ENCODE measurements at regions not wholly inside any gene's neighbourhood (a gene's known extent, or its start where the extent isn't known, plus 50 kb on each side); places are given as distances from the start of the nearest gene placed in this dataset.
"Not testable (repeated sequence)": the region's sequence is repeated elsewhere in the genome, so short reads cannot be mapped to it uniquely, and the experiment has no call there.

DNA sequence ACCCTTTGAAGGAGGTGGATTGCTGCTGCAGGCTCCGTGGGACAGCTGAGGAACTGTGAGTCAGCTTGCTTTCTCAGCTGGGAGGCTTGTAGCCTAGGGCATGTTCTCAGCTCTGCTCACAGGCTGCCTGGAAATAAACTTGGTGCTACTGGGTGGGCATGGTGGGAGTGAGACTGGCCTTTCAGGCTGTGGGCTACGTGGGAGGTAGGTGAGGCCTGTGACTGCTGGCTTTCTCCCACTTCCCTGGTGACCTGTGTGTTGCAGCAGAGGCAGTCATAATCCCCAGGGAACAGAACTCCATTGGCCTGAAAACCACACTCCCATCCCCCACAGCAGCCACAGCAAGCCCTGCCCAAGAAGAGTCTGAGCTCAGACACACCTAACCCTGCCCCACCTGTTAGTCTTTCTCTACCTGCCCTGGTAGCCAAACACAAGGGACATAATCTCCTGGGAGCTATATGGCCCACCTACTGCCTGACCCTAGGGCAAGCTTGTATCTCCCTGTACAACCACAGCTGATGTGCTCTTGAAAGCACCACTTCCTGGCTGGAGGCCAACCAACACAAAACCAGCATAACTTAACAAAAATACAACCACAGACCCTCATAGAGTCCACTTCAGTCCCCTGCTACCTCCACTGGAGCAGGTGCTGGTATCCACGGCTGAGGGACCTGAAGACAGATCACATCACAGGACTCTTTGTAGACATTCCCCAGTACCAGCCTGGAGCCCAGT is 236.5 kb downstream of the SQOR start:
- TF ChIP-seq EZH2phosphoT487 (IDR thresholded peaks at IDR 0.05; ENCODE audit: borderline replicate concordance, low read depth, low read length), result no peak
- TF ChIP-seq, protein P1, sequence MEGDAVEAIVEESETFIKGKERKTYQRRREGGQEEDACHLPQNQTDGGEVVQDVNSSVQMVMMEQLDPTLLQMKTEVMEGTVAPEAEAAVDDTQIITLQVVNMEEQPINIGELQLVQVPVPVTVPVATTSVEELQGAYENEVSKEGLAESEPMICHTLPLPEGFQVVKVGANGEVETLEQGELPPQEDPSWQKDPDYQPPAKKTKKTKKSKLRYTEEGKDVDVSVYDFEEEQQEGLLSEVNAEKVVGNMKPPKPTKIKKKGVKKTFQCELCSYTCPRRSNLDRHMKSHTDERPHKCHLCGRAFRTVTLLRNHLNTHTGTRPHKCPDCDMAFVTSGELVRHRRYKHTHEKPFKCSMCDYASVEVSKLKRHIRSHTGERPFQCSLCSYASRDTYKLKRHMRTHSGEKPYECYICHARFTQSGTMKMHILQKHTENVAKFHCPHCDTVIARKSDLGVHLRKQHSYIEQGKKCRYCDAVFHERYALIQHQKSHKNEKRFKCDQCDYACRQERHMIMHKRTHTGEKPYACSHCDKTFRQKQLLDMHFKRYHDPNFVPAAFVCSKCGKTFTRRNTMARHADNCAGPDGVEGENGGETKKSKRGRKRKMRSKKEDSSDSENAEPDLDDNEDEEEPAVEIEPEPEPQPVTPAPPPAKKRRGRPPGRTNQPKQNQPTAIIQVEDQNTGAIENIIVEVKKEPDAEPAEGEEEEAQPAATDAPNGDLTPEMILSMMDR (conservative IDR thresholded peaks at IDR 0.05; ENCODE audit: low read length), result no peak
- no TSS peak for BruUV-seq (replicated peaks)
- CTCF ChIA-PET (ENCODE audit: unreplicated experiment), result no interaction called here

DNA sequence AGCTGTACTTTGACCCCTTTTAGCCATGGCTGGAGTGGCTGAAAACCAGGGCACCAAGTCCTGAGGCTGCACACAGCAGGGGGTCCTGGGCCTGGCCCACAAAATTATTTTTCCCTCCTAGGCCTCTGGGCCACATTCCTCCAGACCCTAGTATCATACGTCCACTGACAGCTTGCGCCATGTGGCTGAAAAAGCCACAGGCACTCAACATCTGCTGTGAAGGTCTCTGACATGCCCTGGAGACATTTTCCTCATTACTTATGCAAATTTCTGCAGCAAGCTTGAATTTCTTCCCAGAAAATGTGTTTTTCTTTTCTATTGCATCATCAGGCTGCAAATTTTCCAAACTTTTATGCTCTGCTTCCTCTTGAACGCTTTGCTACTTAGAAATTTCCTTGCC is 239.0 kb downstream of the SQOR start:
- CTCF ChIA-PET (ENCODE audit: unreplicated experiment), result no interaction called here
- POLR2A ChIA-PET, result no interaction called here
- no peaks in the 10 kb centered on the region for H3K36me3 ChIP-seq (ENCODE audit: insufficient read depth, low read length)
- no peak overlapping the region for H3K4me3 ChIP-seq (ENCODE audit: low read depth, low read length, poor library complexity, severe bottlenecking)
- BruUV-seq (replicated peaks), result no TSS peak
- intact Hi-C loops (cut with micrococcal nuclease; ENCODE audit: unreplicated experiment), result no loop called here
- no peak overlapping the region for H3K4me2 ChIP-seq (ENCODE audit: low read length)
- H2AFZ ChIP-seq (ENCODE audit: low read length), result no peak overlapping the region
- H3K9me3 ChIP-seq (ENCODE audit: low read length), result no peaks in the 10 kb centered on the region
- H4K20me1 ChIP-seq (ENCODE audit: insufficient read depth, low read length), result no peaks in the 10 kb centered on the region
- no peak overlapping the region for H3K27ac ChIP-seq (ENCODE audit: low read depth, low read length, poor library complexity, severe bottlenecking)
- 0 out of 2 replicates have a peak, but pooled peaks cover 3% of the 10 kb centered on the region for H3K9me2 ChIP-seq (ENCODE audit: insufficient read depth, low read length)
- no peaks in the 10 kb centered on the region for H3K79me2 ChIP-seq (ENCODE audit: insufficient read depth, low read depth, low read length)
- TF ChIP-seq, protein P1 (conservative IDR thresholded peaks at IDR 0.05; ENCODE audit: low read length), result no peak
- no peak for TF ChIP-seq EZH2phosphoT487 (IDR thresholded peaks at IDR 0.05; ENCODE audit: borderline replicate concordance, low read depth, low read length)
- no peaks in the 10 kb centered on the region for H3K4me1 ChIP-seq (ENCODE audit: insufficient read depth, low read length, poor library complexity, severe bottlenecking)
- DNase-seq (ENCODE audit: low spot score), result no peak

More for the DNA sequence above, 236.5 kb downstream of the SQOR start:
- Histone ChIP-seq H3K9me3 (ENCODE audit: low read length) (no peaks in the 10 kb centered on the region), H3K4me1 (ENCODE audit: insufficient read depth, low read length, poor library complexity, severe bottlenecking) (no peaks in the 10 kb centered on the region), H2AFZ (ENCODE audit: low read length) (no peak overlapping the region), H3K36me3 (ENCODE audit: insufficient read depth, low read length) (no peaks in the 10 kb centered on the region), H3K9me2 (ENCODE audit: insufficient read depth, low read length) (0 out of 2 replicates have a peak, but pooled peaks cover 3% of the 10 kb centered on the region), H3K79me2 (ENCODE audit: insufficient read depth, low read depth, low read length) (no peaks in the 10 kb centered on the region), H4K20me1 (ENCODE audit: insufficient read depth, low read length) (no peaks in the 10 kb centered on the region), H3K4me3 (ENCODE audit: low read depth, low read length, poor library complexity, severe bottlenecking) (no peak overlapping the region), H3K4me2 (ENCODE audit: low read length) (no peak overlapping the region), H3K27ac (ENCODE audit: low read depth, low read length, poor library complexity, severe bottlenecking) (no peak overlapping the region)
- DNase-seq (ENCODE audit: low spot score), result no peak
- intact Hi-C loops (cut with micrococcal nuclease; ENCODE audit: unreplicated experiment), result no loop called here
- POLR2A ChIA-PET, result interaction anchor here (0.7 kb wide), 1 partner anchor 170 kb away, joined by 3 read pairs; no protein-coding TSS in a partner anchor

DNA sequence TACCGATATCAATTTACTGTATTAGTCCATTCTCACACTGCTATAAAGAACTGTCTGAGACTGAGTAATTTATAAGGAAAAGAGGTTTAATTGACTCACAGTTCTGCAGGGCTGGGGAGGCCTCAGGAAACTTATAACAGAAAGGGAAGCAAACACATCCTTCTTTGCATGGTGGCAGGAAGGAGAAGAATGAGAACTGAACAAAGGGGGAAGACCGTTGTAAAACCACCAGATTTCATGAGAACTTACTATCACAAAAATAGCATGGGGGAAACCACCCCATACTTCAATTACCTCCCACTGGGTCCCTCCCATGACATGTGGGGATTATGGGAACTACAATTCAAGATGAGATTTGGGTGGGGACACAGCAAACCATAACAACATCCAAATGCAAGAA is 239.7 kb downstream of the SQOR start:
- H4K20me1 ChIP-seq (ENCODE audit: insufficient read depth, low read length); H3K4me1 ChIP-seq (ENCODE audit: insufficient read depth, low read length, poor library complexity, severe bottlenecking); H3K4me2 ChIP-seq (ENCODE audit: low read length); H3K36me3 ChIP-seq (ENCODE audit: insufficient read depth, low read length); H3K27ac ChIP-seq (ENCODE audit: low read depth, low read length, poor library complexity, severe bottlenecking); intact Hi-C loops (cut with micrococcal nuclease; ENCODE audit: unreplicated experiment); H3K9me3 ChIP-seq (ENCODE audit: low read length); H3K79me2 ChIP-seq (ENCODE audit: insufficient read depth, low read depth, low read length); POLR2A ChIA-PET; BruUV-seq (replicated peaks); CTCF ChIA-PET (ENCODE audit: unreplicated experiment); DNase-seq (ENCODE audit: low spot score); H3K4me3 ChIP-seq (ENCODE audit: low read depth, low read length, poor library complexity, severe bottlenecking); H2AFZ ChIP-seq (ENCODE audit: low read length); H3K9me2 ChIP-seq (ENCODE audit: insufficient read depth, low read length): not testable (repeated sequence)

All from OCI-LY7 (cell line).